Muscle layer of duodenum (tissue), 2 donors: ENCODE measurements at regions not wholly inside any gene's neighbourhood (a gene's known extent, or its start where the extent isn't known, plus 50 kb on each side); places are given as distances from the start of the nearest gene placed in this dataset.

Experiments
- H3K27ac ChIP-seq: one replicate; pipeline ENCODE4 v1.7.0; 2013; ENCODE audit warnings: mild to moderate bottlenecking, low read length
- H3K27me3 ChIP-seq: one replicate; pipeline ENCODE4 v1.7.0; 2013; ENCODE audit warnings: low read depth, mild to moderate bottlenecking, control low read depth, low read length
- H3K36me3 ChIP-seq, 2 donors: one replicate each; pipeline ENCODE4 v1.7.0; 2013; ENCODE audit warnings: low read length in 2 of 2, control low read depth in 1 of 2, mild to moderate bottlenecking in 1 of 2; ENCODE audit not compliant: insufficient read depth in 2 of 2, control insufficient read depth in 1 of 2
- H3K4me1 ChIP-seq, 2 donors: one replicate each; pipeline ENCODE4 v1.7.0; 2013; ENCODE audit warnings: low read length in 2 of 2, mild to moderate bottlenecking in 2 of 2, control low read depth in 1 of 2, moderate library complexity in 1 of 2; ENCODE audit not compliant: insufficient read depth in 2 of 2, control insufficient read depth in 1 of 2
- H3K4me3 ChIP-seq, 2 donors: one replicate each; pipeline ENCODE4 v1.7.0; 2013; ENCODE audit warnings: low read length in 2 of 2, low read depth in 1 of 2, mild to moderate bottlenecking in 1 of 2
- H3K9me3 ChIP-seq, 2 donors: one replicate each; pipeline ENCODE4 v1.7.0; 2013; ENCODE audit warnings: low read length in 2 of 2, control low read depth in 1 of 2, mild to moderate bottlenecking in 1 of 2; ENCODE audit not compliant: control insufficient read depth in 1 of 2
- donor health status: healthy.

GRCh38 chr11:91470656-91471055 is 754.0 kb upstream of the FAT3 start:
- Histone ChIP-seq H3K9me3 (peaks cover 0 to 8% of the 10 kb centered on the region in 2 donors), H3K36me3 (no peaks in the 10 kb centered on the region), H3K27me3 (no peaks in the 10 kb centered on the region), H3K4me1 (no peaks in the 10 kb centered on the region), H3K27ac (no peak overlapping the region), H3K4me3 (no peak overlapping the region)

GRCh38 chr11:91459840-91460239 is 764.8 kb upstream of the FAT3 start:
- H3K4me3 ChIP-seq, result no peak overlapping the region
- no peaks in the 10 kb centered on the region for H3K9me3 ChIP-seq

GRCh38 chr11:91446267-91446666 is 778.4 kb upstream of the FAT3 start:
- Histone ChIP-seq H3K4me1 (no peaks in the 10 kb centered on the region), H3K36me3 (no peaks in the 10 kb centered on the region), H3K27me3 (no peaks in the 10 kb centered on the region)

More at GRCh38 chr11:91459840-91460239, 764.8 kb upstream of the FAT3 start:
- Histone ChIP-seq H3K27me3 (no peaks in the 10 kb centered on the region), H3K36me3 (no peaks in the 10 kb centered on the region), H3K4me1 (no peaks in the 10 kb centered on the region), H3K27ac (no peak overlapping the region)

GRCh38 chr11:91435694-91436395 is 788.8 kb upstream of the FAT3 start:
- H3K27ac ChIP-seq, result no peak overlapping the region
- H3K27me3 ChIP-seq, result no peaks in the 10 kb centered on the region
- no peaks in the 10 kb centered on the region for H3K9me3 ChIP-seq
- H3K4me3 ChIP-seq, result no peak overlapping the region
- H3K4me1 ChIP-seq, result no peaks in the 10 kb centered on the region
- no peaks in the 10 kb centered on the region for H3K36me3 ChIP-seq

More at GRCh38 chr11:91446267-91446666, 778.4 kb upstream of the FAT3 start:
- no peak overlapping the region for H3K4me3 ChIP-seq
- H3K27ac ChIP-seq, result no peak overlapping the region
- H3K9me3 ChIP-seq, result no peaks in the 10 kb centered on the region

GRCh38 chr11:91433284-91434010 is 791.2 kb upstream of the FAT3 start:
- H3K4me3 ChIP-seq, result no peak overlapping the region
- H3K9me3 ChIP-seq, result no peaks in the 10 kb centered on the region
- no peaks in the 10 kb centered on the region for H3K27me3 ChIP-seq
- H3K36me3 ChIP-seq, result no peaks in the 10 kb centered on the region
- no peaks in the 10 kb centered on the region for H3K4me1 ChIP-seq
- no peak overlapping the region for H3K27ac ChIP-seq

GRCh38 chr11:91421641-91422040 is 803.0 kb upstream of the FAT3 start:
- Histone ChIP-seq H3K27ac (no peak overlapping the region), H3K27me3 (no peaks in the 10 kb centered on the region), H3K4me1 (no peaks in the 10 kb centered on the region), H3K9me3 (peaks cover 0 to 2% of the 10 kb centered on the region in 2 donors), H3K36me3 (no peaks in the 10 kb centered on the region), H3K4me3 (no peak overlapping the region)

- no peaks in the 10 kb centered on the region for H3K4me1 ChIP-seq
- no peak overlapping the region for H3K27ac ChIP-seq
- no peaks in the 10 kb centered on the region for H3K9me3 ChIP-seq
- no peaks in the 10 kb centered on the region for H3K36me3 ChIP-seq
- H3K27me3 ChIP-seq, result no peaks in the 10 kb centered on the region
- no peak overlapping the region for H3K4me3 ChIP-seq
Measured at GRCh38 chr11:91407842-91408241, 816.8 kb upstream of the FAT3 start.

- Histone ChIP-seq H3K27ac (no peak overlapping the region), H3K9me3 (no peaks in the 10 kb centered on the region), H3K4me1 (no peaks in the 10 kb centered on the region), H3K27me3 (no peaks in the 10 kb centered on the region), H3K4me3 (no peak overlapping the region), H3K36me3 (no peaks in the 10 kb centered on the region)
Measured at GRCh38 chr11:91406009-91406408, 818.6 kb upstream of the FAT3 start.

- Histone ChIP-seq H3K4me1 (no peaks in the 10 kb centered on the region), H3K27me3 (no peaks in the 10 kb centered on the region), H3K9me3 (peaks cover 0 to 3% of the 10 kb centered on the region in 2 donors), H3K4me3 (no peak overlapping the region), H3K27ac (no peak overlapping the region), H3K36me3 (no peaks in the 10 kb centered on the region)
Measured at GRCh38 chr11:91404344-91404743, 820.3 kb upstream of the FAT3 start.

GRCh38 chr11:91397134-91397468 is 827.5 kb upstream of the FAT3 start:
- Histone ChIP-seq H3K4me1 (peaks cover 0 to 11% of the 10 kb centered on the region in 2 donors), H3K36me3 (no peaks in the 10 kb centered on the region), H3K27ac (no peak overlapping the region), H3K9me3 (peaks cover 0 to 3% of the 10 kb centered on the region in 2 donors), H3K4me3 (no peak overlapping the region), H3K27me3 (no peaks in the 10 kb centered on the region)

GRCh38 chr11:91396236-91397133 is 828.1 kb upstream of the FAT3 start:
- H3K4me1 ChIP-seq, result peaks cover 0 to 11% of the 10 kb centered on the region in 2 donors
- H3K4me3 ChIP-seq, result no peak overlapping the region
- H3K9me3 ChIP-seq, result peaks cover 0 to 3% of the 10 kb centered on the region in 2 donors
- H3K27me3 ChIP-seq, result no peaks in the 10 kb centered on the region
- H3K27ac ChIP-seq, result no peak overlapping the region
- H3K36me3 ChIP-seq, result no peaks in the 10 kb centered on the region
